Activated CD4-positive, alpha-beta T cell treated with anti-CD3 and anti-CD28 coated beads, Interleukin-2, amount 50 U/mL, for 4 hours (primary cell): ENCODE measurements at regions not wholly inside any gene's neighbourhood (a gene's known extent, or its start where the extent isn't known, plus 50 kb on each side); places are given as distances from the start of the nearest gene placed in this dataset.
"Not testable (repeated sequence)": the region's sequence is repeated elsewhere in the genome, so short reads cannot be mapped to it uniquely, and the experiment has no call there.

ENCODE experiments used
- DNase-seq, 2 experiments: peaks; one replicate each; pipeline ENCODE4 v3.0.0-alpha.2; 2020

DNA sequence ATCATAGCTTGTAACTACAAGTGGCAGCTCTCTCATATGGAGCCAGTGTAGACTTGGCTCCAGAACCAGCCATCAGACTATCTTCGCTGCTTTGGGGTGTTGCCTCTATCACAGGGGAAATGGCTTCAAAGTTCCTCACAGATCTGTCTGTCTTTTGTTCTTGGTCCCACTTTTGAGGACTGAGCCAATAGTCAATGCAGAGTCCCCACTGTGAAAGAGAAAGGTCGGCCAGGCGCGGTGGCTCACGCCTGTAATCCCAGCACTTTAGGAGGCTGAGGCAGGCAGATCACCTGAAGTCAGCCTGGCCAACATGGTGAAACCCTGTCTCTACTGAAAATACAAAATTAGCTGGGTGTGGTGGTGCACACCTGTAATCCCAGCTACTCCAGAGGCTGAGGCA is 86.9 kb upstream of the FZD7 start:
- DNase-seq, result not testable (repeated sequence)

DNA sequence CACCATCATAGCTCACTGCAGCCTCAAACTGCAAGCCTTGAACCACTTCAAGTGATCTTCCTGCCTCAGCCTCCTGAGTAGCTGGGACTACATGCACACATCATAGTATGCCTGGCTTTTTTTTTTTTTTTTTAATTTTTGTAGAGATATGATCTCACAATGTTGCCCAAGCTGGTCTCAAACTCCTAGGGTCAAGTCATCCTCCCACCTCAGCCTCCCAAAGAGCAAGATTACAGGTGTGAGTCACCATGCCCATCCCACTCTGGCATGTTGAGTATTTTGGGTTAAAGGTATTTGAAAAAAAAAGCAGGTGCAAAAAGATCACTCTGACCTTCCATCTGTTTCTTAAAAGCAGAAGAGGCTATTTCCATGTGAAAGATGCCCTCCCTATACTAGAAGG is 86.4 kb upstream of the FZD7 start:
- DNase-seq, result no peak

DNA sequence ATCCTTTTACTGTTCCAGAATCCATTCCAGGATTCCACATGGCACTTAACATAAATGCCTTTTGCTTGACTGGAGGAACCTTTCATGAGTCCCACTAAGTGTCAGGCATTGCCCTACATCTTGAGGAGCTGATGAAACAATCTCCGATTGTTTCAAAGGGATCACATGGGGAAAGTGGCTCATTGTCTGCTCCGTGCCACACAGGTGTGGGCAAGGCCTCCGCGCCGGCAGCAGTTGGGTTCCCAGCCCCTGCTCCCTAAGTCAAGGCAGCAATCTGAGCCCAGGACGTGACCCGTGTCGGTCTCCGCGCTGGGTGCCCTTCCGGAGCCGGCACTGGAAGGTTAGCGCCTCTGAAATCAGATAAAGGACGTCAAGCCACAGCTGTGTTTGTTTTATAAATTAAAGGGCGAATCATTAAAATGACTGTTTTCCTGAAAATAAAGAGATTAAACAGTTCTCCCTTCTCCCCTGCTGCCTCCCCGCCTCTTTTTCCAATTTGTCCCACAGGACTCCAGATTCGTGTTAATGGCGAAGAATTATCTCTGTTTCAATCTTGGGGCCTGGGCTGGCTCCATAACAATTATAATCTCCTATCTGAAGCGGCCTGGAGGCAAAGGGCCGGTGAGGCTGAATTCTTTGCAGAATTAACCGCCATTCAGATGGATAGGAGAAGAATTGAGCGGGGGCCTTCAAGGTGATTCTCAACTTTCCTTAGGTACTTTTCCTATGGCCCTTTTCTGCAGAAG is 84.3 kb upstream of the FZD7 start:
- no peak for DNase-seq

DNA sequence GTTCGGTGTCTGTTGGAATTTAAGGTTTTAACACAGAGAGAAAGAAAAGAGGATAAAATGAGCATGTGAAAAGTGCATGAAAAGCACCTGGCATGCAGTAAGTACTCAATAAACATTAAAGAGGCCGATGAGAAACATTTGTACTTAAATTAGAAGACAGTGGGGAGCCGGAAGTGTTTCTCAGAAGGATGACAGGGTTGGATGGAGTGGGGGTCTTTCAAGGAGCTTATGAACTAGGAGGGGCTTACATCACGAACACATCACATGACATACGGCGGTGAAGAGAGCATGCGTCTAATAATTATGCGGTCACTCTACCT is 83.8 kb upstream of the FZD7 start:
- no peak for DNase-seq

DNA sequence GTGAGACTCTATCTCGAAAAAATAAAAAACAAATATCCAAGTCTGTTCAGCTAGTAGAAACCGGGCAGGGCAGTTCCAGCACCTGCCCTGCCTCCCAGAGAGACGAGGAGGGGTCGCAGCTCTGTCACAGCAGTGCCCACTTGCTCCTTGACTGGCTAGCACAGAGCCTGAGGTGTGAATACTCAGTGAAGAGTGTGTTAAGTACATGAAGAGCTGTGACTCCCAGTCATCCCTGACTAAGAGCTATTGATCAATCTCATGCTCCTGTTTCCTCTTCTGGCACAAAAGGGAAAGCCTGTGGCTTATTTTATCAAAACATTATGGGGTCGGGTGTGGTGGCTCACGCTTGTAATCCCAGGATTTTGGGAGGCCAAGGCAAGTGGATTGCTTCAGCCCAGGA is 83.0 kb upstream of the FZD7 start:
- DNase-seq, result no peak

DNA sequence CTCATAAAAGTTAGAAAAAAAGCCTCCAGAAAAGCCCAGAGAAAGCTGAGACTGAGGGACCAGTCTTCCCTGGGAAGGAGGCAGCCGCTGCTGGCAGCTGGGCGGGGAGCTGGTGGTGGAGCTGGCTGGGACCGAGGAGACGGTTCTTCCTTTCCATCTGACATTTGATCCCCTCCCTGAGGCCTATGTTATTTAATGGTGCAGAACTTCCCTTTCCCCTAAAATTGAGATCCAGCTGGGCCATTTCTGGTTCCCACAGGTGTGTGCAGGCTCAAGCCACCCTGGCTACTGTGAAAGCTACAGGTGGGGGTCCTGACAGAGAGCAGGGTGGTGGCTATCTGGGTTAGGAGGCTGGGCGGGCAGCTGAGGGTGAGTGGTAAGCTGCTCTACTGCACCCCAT is 81.5 kb upstream of the FZD7 start:
- no peak for DNase-seq

DNA sequence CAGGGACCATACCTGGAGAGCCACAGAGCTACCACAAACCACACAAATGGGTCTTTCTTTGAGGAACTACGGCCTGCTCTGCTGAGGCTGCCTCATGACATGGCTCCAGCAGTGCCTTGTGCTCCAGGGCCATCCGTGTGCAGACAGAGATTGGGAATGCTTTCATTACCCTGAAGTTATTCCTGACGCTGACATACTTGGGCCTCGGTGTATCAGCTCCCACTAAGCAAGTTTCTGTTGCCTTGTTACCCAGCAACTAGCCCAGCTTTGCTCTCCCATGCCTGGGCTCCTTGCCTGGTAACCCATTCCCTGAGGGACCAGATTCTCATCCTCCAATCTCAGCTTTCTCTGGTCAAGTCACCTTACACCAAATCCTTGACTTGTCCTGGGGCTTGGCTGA is 80.3 kb upstream of the FZD7 start:
- DNase-seq, result no peak

DNA sequence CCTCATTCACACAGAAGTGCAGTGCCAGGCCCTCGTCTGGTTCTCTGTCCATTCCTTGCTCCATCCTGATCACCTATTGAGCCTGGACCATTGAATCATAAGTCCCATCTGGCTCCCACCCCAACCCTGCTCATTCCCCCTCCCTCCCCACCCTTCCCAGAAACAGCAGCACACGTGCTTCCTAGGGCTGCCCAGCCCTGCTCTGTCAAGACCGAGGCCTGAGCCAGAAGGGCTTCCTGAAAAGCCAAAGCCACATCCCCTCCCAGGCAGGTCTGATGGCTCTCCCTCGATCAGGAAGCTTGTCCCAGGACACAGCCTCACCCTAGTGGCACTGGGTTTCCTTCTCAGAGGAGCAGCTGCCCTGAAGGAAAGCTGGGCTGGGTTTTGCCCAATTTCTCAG is 79.8 kb upstream of the FZD7 start:
- no peak for DNase-seq

DNA sequence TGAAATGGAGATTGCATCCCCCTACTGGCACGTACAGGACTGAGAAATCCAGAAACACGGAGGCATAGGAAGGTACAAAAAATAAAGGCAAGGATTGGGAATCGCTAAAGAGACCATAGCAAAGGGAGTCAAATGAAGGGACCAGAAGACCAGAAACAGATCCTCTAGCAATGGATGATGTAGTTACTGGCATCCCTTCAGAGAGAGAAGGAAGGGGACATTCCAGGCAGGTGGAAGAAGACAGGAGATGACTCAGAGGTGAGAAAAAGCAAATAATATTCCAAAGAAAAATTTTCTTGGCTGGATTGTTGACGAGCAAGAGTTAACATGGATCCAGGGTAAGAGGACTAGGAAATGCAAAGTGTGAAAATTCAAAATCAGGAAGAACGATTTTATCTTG is 78.4 kb upstream of the FZD7 start:
- no peak for DNase-seq

DNA sequence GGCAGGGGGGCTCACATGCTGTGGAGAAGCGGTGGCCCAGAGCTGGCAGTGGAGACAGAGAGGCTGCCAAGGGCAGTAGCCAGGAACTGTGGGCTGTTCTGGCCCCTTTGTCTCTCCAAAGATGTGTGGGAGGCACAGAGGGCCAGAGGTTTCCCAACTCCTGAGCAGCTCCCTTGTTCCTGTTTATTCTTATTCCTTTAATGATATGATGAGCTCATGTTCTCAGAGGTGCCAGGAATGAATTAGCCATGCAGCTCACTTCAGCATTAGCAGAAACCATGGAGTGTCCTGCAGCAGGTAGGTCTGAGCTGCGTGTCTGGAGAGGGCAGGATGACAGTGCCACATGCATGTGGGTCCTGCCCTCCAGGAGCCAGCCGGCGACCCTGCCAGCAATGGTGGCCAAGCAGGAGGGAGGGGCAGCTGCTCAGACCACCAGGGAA is 77.9 kb upstream of the FZD7 start:
- no peak for DNase-seq

DNA sequence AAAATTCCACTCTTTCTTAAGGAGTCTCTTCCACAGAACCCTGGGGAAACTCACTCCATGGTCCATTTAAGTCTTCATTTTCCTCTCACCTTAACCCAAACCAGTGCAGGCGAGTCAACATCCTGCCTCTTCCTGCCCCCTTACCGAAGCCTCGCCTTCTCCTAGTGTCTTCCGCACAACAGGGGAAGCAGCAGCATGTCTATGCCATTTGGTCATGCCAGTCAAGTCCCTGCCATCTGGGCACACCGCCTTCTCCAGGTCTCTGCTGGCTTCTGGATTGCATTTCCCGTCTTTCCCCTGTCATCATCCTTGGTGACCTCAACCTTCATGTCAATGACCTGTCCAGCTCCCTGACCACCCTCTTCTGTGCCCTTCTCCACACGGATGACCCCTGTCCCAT is 77.3 kb upstream of the FZD7 start:
- no peak for DNase-seq

DNA sequence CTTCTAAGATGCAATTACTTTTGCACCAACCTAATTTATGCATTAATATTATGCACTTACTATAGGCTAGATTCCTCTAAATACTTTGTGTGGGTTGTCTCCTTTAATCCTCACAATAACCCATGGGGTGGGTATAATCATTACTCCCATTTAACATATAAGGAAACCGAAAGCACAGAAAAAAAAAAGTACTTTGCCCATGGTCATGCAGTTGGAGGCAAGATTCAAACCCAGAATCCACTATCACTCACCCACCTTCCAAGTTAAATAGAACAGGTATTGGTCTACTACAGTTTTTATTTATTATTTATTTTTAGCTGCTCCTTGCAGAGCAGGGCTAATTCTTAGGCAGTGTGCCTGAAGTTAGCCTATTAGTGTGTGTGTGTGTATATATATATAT is 76.6 kb upstream of the FZD7 start:
- no peak for DNase-seq

DNA sequence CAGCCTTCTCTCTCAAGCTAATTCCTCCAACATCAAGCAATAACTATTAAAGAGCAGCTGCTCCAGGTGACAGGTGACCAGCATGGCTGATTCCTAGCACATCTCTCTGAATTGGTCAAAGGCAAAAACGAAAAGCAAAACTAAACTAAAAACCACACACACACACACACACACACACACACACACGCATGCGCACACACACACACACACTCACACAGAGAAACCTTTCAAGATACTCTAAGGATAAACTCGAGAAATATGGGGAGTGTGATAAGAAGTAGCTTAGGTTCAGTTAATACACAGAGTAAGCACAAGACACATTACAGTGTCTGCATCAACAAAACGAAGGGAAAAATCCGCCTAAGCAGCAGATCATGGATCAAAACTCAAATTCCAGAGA is 74.5 kb upstream of the FZD7 start:
- no peak for DNase-seq

DNA sequence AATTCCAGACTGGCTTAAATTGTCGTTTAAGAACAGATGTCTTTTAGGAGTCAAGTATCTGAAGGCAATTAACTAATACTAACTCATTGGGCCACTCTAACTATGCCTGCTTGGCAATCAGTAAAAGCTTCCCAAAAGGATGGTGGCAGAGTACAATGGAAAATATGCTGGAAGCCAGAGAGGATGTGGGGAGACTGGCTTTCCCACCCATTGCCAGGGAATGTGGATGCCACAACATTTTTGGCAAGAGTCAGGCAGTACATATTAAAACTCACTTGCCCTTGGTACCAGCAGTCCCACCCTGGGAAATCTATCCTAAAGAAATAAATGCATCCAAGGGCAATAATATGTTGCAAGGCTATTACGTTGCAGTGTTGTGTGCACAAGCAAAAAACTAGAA is 74.0 kb upstream of the FZD7 start:
- DNase-seq, result no peak

DNA sequence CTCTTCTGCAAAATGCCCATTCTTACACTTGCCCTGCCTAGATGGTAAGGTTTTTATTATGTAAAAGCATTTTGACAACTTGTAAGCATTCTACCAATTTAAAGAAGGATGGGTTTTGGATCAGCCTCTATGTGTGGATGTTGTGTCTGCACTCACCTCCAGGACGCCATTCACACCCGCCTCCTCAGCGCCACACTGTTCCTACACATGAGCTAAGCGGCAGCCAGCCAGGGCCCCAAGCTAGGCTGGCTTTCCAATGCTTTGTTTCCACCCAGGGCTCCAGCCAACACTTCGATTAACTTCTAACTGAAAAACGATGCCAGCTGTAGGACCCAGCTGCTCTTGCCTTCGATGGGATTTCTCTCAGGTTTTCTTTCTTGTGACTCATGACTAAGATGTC is 73.3 kb upstream of the FZD7 start:
- no peak for DNase-seq

DNA sequence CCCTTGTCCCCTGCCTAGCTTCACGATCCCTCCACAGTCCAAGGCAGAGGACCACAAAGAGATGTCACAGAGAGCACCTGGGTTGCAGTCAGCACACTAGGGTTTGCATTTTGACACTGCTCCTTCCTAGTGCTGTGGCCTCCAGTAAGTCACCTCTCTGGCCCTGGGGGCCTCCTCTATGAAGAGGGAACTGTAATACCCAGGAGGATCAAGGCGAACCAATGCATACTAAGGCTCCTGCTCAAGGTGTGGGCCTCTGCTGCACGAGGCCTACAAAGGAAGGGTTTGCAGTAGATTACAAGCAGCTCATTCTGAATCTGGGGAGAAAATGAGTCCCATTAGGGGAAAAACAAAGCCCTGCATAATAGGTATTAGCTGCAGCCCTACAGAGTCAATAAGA is 72.3 kb upstream of the FZD7 start:
- no peak for DNase-seq

DNA sequence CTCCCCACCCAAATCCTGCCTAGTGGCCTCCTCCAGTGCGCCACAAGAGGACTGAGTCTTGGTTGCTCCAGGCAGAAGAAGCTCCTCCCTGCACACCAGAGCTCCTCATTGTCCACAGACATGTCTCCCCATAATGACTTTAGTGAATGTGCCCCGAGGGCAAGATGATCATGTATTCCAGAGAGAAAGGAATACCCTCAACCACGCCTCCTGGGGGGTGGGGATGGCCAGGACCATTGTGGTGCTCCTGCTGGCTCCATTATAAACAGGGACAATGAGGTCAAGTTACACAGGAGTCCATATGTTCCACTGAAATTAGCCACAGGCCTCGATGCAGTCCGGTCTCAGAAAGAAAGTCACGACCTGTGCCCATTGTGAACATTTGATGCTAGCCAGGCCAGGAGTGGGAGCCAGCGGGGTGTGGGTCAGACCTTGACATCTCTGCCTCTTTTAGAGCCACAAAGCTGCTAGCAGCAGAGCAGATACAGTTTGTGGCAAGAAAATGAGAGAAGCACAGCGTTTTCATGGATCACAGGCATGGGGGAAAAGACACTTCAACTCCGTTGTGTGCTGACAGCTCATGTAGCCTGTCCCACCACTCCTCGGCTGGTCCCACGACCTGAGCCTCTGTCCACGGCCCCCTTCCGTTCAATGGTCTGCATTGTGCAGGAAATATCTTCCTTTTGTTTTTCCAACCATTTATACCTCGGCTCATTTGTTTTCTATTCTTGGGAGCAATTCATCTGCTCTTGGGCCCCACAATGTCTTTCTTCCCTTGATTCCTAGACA is 70.7 kb upstream of the FZD7 start:
- no peak for DNase-seq

DNA sequence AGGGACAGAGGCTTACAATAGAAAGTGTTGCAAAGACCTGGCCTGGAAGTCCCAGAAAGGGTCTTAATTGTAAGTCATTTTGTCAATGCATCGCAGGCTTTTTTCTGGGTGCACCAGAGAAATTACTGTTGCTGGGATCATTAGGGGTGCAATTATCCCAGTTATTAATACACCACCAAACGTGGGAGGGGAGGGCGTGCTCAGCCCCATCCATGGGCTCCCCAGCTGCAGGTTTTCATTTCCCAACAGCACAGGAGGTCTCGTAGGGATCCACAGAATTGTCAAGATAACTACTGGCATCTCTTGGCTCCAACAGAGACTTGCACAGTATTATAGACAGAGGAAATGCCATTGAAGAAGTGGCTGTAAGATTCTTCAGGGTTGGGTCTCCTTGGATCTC is 69.6 kb upstream of the FZD7 start:
- DNase-seq, result no peak

DNA sequence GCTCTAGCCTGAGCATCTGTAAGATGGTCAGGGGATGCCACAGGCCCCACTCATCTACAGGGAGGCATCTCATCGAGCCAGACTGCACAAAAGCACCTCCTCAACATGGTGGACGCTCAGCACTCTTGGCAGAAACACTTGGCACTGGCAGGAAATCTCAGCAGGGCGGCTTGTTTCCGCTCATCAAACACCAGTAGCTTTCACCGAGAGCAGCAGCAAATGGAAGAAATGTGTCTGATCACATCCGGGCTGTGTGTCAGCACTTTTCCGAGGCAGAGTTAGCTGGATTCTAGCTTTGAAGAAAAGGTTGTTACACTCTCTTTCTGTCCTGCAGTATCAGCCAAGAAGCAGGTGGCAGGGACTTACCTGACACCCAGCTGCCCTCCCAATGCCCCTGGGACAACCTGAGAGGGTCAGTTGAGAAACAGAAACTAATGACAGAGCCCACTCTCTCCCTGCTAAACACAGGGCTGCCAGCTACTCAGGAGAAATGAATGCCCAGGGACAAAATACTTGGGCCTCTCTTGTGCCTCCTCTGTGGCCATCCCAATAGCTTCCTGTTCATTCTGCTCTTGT is 68.9 kb upstream of the FZD7 start:
- peak; percentile 11 to 37 for DNase-seq

DNA sequence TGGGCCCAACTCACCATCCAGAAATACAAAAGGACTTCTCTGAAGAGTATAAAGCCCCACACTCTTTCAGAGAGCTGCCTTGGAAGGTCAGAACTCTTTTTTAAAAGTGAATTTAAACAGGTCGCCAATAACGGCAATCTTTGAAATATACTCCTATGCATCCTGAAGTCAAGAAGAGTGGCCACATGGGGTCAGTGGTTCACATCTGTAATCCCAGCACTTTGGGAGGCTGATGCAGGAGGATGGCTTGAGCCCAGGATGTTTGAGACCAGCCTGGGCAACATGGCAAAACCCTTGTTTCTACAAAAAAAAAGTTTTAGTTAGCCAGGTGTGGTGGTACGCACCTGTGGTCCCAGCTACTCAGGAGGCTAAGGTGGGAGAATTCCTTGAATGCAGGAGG is 68.1 kb upstream of the FZD7 start:
- DNase-seq, result no peak

DNA sequence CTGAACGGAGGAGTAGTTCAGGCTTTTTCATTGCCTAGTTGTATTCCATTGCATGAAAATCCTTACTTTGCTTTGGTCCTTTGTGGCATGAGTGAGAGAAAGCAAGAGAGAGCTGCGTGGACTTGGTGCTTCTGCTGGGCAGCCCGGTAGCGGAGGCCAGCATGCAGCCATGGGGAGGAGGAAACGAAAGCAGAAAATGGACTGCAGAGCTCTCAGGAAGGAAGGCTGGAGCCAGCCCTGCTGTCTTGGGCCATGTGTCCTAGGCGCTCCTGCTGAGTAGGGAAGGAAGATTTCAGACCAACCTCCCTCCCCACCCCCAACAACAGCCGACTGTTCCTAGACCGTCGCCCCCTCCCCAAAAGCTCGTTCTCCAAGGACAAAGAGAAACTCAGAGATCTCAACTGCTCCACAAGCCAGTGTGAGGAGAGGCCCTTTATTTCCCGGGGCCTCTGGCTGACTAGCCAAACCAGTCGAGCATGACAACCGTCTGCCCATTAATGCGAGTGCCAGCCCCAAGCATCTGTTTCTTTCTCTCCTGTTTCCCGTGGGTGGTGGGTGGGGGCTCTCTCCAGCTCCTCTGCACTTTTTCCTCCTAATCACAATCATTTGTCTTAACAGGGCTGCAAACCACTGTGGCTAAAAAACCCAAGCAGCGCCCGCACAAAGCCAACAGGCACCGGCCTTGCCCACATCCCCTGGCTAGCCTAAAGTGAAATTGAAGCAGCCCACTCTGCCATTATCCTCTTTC is 66.8 kb upstream of the FZD7 start:
- no peak for DNase-seq

DNA sequence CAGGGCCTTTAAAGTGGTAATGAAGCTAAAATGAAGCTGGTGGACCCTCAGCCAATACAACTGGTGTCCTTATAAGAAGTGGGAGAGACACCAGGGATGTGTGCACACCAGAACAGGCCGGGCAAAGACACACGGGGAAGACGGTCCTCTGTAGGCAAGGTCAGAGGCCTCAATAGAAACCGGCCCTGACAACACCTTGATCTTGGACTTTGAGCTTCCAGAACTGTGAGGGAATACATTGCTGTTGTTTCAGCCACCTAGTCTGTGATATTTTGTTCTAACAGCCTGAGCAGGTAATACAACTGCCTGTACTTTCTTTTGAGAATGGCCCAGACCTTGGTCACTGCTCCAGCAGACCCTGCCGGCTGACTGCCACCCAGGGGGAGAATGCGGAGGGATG is 65.6 kb upstream of the FZD7 start:
- DNase-seq, result no peak

DNA sequence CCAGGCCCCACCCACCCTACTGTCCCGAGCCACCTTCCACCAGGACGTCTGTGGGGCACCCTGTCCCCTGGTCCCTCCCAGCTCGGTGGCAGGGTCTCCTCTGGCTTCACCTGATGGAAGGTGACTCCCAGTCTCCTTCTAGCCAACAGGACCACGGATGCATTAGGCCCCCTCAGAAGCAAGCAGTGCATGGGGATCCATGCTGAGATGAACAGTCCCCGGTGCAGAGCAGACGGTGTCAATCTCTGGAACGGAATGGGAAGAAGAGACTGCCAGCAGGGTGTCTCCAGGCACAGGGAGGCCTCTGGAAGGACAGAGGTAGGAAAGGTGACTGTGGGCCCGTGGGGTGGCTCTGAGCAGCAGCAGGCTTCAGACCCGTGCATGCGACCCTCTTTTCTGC is 65.2 kb upstream of the FZD7 start:
- no peak for DNase-seq
